ENCODE measurements at regions not wholly inside any gene's neighbourhood (a gene's known extent, or its start where the extent isn't known, plus 50 kb on each side); places are given as distances from the start of the nearest gene placed in this dataset.

DNA sequence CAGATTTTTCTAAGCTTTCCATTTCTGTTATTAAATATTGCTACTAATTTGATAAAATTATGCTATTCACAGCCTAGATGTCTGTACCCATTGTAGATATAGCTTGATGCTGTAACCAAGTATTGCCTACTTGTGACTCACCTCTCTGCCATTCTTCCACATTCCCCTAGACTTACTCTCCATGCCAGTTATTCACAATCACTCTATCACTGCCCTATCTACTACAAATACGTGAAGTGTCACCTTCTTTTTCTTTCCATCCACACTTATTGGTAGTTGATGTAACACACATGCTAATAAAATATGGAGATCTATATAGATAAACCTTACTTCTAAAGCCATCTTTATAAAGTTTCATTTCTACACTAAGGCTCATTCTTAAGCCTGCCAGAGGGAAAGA, 179.4 kb upstream of the PACRGL start:
- no peaks in the 10 kb centered on the region for H3K4me1 Mint-ChIP-seq
- no peak overlapping the region for H3K27ac Mint-ChIP-seq
- DNase-seq: no peak
- no peaks in the 10 kb centered on the region for H3K9me3 Mint-ChIP-seq
- no peak overlapping the region for H3K4me3 Mint-ChIP-seq
- CTCF ChIA-PET: no interaction called here
- no peaks in the 10 kb centered on the region for H3K27me3 Mint-ChIP-seq
- H3K36me3 Mint-ChIP-seq: no peaks in the 10 kb centered on the region

GRCh38 chr4:20528508-20528907, 171.8 kb upstream of the PACRGL start:
- Mint-ChIP-seq H3K4me1 (no peaks in the 10 kb centered on the region), H3K27ac (no peak overlapping the region), H3K9me3 (no peaks in the 10 kb centered on the region), H3K4me3 (no peak overlapping the region), H3K27me3 (no peaks in the 10 kb centered on the region), H3K36me3 (no peaks in the 10 kb centered on the region)
- no peak for DNase-seq
- CTCF ChIA-PET: no interaction called here

- H3K36me3 Mint-ChIP-seq: no peaks in the 10 kb centered on the region
These were observed 170.6 kb upstream of the PACRGL start for GRCh38 chr4:20529691-20530090.

DNA sequence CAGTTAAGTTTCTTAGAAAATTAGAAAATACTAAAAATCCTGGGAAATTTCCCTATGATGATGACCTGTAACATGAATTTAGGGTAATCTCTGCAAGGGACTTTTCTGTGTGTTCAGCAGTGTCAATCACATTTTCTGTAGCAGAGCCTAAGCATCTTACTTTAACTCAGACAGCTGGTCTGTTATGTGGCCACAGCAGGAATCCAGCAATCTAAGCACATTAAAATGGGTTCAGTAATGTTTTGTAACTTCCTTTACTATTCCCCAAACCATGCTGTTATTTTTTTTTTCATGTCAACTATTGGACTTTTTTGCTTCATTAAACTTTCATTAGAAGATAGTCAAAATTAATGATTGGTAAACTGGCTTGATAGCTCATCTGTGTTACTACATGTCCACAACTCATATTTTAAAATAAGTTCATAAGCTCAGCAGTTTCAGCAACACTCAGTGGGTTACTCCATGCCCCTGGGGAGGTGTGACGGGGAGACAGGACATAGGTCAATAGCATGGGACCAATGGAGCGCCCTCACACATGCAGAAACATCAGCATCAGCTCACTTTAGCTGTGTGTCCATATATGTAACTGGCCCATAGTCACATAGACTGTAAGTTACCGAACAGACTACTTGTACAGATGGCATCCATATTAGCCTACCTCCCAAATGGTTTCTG, 168.0 kb upstream of the PACRGL start:
- H3K27me3 Mint-ChIP-seq: no peaks in the 10 kb centered on the region
- no peak overlapping the region for H3K27ac Mint-ChIP-seq
- no peak for DNase-seq
- no peaks in the 10 kb centered on the region for H3K9me3 Mint-ChIP-seq
- H3K4me1 Mint-ChIP-seq: no peaks in the 10 kb centered on the region
- H3K4me3 Mint-ChIP-seq: no peak overlapping the region
- H3K36me3 Mint-ChIP-seq: no peaks in the 10 kb centered on the region
- CTCF ChIA-PET: no interaction called here

More at GRCh38 chr4:20529691-20530090, 170.6 kb upstream of the PACRGL start:
- no peak overlapping the region for H3K4me3 Mint-ChIP-seq
- no peaks in the 10 kb centered on the region for H3K27me3 Mint-ChIP-seq
- H3K4me1 Mint-ChIP-seq: no peaks in the 10 kb centered on the region
- DNase-seq: no peak
- CTCF ChIA-PET: no interaction called here
- H3K9me3 Mint-ChIP-seq: no peaks in the 10 kb centered on the region
- no peak overlapping the region for H3K27ac Mint-ChIP-seq

DNA sequence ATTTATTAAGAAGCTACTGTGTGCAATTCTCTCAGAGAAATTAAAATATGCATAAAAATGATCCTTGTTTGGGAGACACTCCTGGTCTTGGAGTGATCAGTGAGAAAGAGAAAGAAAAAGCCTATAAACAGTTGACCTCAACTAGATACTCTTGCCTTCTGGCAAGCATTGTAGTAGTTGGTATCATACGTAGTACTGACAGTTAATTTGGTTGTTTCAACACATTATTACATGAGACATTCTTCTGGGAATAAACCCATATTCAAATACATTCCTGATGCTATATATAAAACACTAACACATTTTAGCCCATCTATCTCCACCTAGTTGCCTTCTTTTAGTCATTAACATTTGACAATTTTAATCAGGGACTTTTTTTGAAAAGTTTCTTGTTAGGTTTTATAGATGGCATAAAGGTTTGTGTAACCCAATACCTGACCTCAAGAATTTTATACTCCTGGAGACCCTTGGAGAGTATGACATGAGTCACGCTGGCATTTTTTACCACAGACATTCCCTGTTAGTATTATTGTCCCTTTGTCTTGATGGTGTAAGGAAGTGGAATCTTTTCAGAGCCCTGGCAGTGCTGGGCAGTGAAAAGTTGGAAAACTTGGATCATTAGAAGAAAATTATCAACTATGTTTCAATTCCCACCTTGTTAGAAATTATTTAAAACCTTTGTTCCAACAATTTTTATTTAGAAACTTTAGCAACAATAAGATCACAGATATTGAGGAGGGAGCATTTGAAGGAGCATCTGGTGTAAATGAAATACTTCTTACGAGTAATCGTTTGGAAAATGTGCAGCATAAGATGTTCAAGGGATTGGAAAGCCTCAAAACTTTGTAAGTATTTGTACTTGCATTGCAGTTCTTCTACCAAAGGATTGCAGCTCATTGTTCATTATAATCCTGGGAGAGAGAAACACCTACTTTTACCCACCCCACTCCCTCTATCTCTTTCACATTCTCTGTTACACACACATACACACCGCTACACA, 167.1 kb upstream of the PACRGL start:
- no peak for DNase-seq
- Mint-ChIP-seq H3K27me3 (no peaks in the 10 kb centered on the region), H3K27ac (no peak overlapping the region), H3K4me3 (no peak overlapping the region), H3K36me3 (no peaks in the 10 kb centered on the region), H3K9me3 (no peaks in the 10 kb centered on the region), H3K4me1 (no peaks in the 10 kb centered on the region)
- CTCF ChIA-PET: no interaction called here

- Mint-ChIP-seq H3K36me3 (no peaks in the 10 kb centered on the region), H3K4me3 (no peak overlapping the region), H3K9me3 (no peaks in the 10 kb centered on the region), H3K27me3 (no peaks in the 10 kb centered on the region), H3K27ac (no peak overlapping the region), H3K4me1 (no peaks in the 10 kb centered on the region)
- CTCF ChIA-PET: no interaction called here
- no peak for DNase-seq
These were observed 161.4 kb upstream of the PACRGL start for GRCh38 chr4:20538905-20539304.

DNA sequence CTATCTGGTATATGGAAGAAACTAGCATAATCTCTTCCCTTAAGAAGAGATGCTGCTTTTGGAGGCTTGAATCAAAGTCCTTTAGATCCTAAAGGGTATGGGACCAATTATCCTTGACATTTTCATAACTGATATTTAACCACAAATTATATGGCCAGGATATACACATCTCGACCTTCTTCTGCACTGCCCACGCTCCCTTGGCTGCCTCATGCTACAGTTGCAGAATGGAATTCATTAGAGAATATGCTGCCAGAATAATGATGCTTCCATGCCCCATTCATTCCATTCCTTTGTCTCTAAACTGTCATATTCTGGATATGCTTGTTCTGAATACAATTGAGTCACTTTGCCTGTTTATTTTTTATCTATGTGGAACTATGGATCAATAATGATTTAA, 157.1 kb upstream of the PACRGL start:
- no peaks in the 10 kb centered on the region for H3K36me3 Mint-ChIP-seq
- H3K4me1 Mint-ChIP-seq: no peaks in the 10 kb centered on the region
- no peak overlapping the region for H3K27ac Mint-ChIP-seq
- no peaks in the 10 kb centered on the region for H3K9me3 Mint-ChIP-seq
- CTCF ChIA-PET: no interaction called here
- no peak for DNase-seq
- H3K4me3 Mint-ChIP-seq: no peak overlapping the region
- no peaks in the 10 kb centered on the region for H3K27me3 Mint-ChIP-seq

GRCh38 chr4:20544645-20545044, 155.6 kb upstream of the PACRGL start:
- CTCF ChIA-PET: interaction anchor here (1.2 to 1.3 kb wide), 2 partner anchors 22 to 141 kb away, joined by 4 read pairs; no protein-coding TSS in a partner anchor
- Mint-ChIP-seq H3K36me3 (no peaks in the 10 kb centered on the region), H3K27ac (no peak overlapping the region), H3K27me3 (no peaks in the 10 kb centered on the region), H3K4me1 (no peaks in the 10 kb centered on the region), H3K9me3 (no peaks in the 10 kb centered on the region), H3K4me3 (no peak overlapping the region)
- no peak for DNase-seq

- CTCF ChIA-PET: no interaction called here
These were observed 148.3 kb upstream of the PACRGL start for GRCh38 chr4:20552004-20552403.

GRCh38 chr4:20554134-20554533, 146.1 kb upstream of the PACRGL start:
- CTCF ChIA-PET: no interaction called here
- H3K4me3 Mint-ChIP-seq: no peak overlapping the region
- no peaks in the 10 kb centered on the region for H3K27me3 Mint-ChIP-seq
- no peak for DNase-seq
- no peaks in the 10 kb centered on the region for H3K4me1 Mint-ChIP-seq
- H3K27ac Mint-ChIP-seq: no peak overlapping the region
- H3K36me3 Mint-ChIP-seq: no peaks in the 10 kb centered on the region
- H3K9me3 Mint-ChIP-seq: no peaks in the 10 kb centered on the region

More at GRCh38 chr4:20552004-20552403, 148.3 kb upstream of the PACRGL start:
- DNase-seq: no peak
- Mint-ChIP-seq H3K4me3 (no peak overlapping the region), H3K27ac (no peak overlapping the region), H3K27me3 (no peaks in the 10 kb centered on the region), H3K4me1 (no peaks in the 10 kb centered on the region), H3K36me3 (no peaks in the 10 kb centered on the region), H3K9me3 (no peaks in the 10 kb centered on the region)

- DNase-seq: no peak
- H3K9me3 Mint-ChIP-seq: no peaks in the 10 kb centered on the region
- H3K27me3 Mint-ChIP-seq: no peaks in the 10 kb centered on the region
- no peaks in the 10 kb centered on the region for H3K4me1 Mint-ChIP-seq
- no peak overlapping the region for H3K27ac Mint-ChIP-seq
- CTCF ChIA-PET: no interaction called here
- H3K4me3 Mint-ChIP-seq: no peak overlapping the region
- H3K36me3 Mint-ChIP-seq: no peaks in the 10 kb centered on the region
These were observed 135.1 kb upstream of the PACRGL start for GRCh38 chr4:20565075-20565721.

DNA sequence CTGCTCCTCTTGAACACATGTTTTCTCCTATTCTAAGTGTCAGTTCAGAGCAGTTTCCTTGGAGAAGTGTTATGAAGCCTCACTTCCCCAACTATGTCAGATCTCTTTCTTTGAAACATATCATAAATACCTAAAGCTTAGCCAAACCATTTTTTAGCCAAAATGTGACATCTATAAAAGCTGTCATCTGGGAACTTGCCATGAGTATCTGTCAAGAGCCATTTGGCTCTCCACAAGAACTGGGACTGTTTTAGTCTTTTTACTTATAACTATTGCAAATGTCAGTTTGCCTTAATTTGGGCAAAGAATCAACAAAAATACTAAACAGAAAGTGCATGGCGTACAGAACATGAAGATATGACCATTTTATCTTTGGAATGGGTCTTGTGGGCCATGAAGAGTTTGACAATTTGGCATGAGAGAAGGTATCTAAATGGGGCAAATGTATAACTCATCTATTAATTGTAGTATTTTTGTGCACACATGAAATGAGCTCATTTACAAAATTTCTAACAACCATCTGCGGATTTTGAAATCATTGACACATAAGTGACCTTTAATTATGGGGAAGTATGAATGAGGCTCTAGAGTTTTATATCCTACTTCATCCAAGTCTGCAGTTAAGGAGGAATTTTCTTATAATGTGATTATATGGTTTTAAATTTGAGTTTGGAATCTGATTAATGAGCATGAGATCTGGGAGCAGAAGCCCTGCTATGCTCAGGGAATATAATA, 129.1 kb upstream of the PACRGL start:
- Mint-ChIP-seq H3K4me3 (no peak overlapping the region), H3K27ac (no peak overlapping the region), H3K27me3 (no peaks in the 10 kb centered on the region), H3K36me3 (no peaks in the 10 kb centered on the region), H3K4me1 (no peaks in the 10 kb centered on the region), H3K9me3 (no peaks in the 10 kb centered on the region)
- no peak for DNase-seq
- CTCF ChIA-PET: no interaction called here

GRCh38 chr4:20572976-20573375, 127.3 kb upstream of the PACRGL start:
- Mint-ChIP-seq H3K9me3 (no peaks in the 10 kb centered on the region), H3K27ac (no peak overlapping the region), H3K36me3 (no peaks in the 10 kb centered on the region), H3K4me3 (no peak overlapping the region), H3K4me1 (no peaks in the 10 kb centered on the region), H3K27me3 (no peaks in the 10 kb centered on the region)
- DNase-seq: no peak
- CTCF ChIA-PET: no interaction called here

DNA sequence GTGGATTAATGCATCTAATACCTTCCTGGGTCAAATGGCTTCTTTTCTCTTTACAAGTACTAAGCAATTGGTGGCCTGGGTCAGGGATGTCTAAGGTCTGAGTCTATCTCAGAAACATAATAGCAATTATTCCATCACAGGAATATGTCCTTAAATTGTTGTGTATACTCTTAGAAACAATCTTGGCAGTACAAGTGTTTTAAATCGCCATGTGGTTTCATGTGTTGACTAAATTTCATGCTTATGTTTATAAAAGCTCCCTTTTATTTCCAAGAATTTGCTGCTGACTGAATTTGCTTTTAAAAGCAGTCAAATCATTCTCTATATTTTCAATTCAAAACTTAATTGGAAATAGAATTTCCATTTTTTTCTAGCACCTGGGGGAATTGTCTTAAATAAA, 125.3 kb upstream of the PACRGL start:
- Mint-ChIP-seq H3K27me3 (no peaks in the 10 kb centered on the region), H3K9me3 (no peaks in the 10 kb centered on the region), H3K4me1 (no peaks in the 10 kb centered on the region), H3K27ac (no peak overlapping the region), H3K36me3 (no peaks in the 10 kb centered on the region), H3K4me3 (no peak overlapping the region)
- DNase-seq: no peak
- CTCF ChIA-PET: no interaction called here
